Kidney epithelial cell (primary cell): ENCODE measurements at regions not wholly inside any gene's neighbourhood (a gene's known extent, or its start where the extent isn't known, plus 50 kb on each side); places are given as distances from the start of the nearest gene placed in this dataset.

Experiments used
- DNase-seq: peaks from one replicate; pipeline ENCODE4 v3.0.0-alpha.2; 2010; ENCODE audit warnings: low read depth
- H3K27me3 ChIP-seq: 2 replicates; pipeline ENCODE4 v1.6.0; 2011; ENCODE audit warnings: low read length; ENCODE audit not compliant: control insufficient read depth, insufficient read depth
- H3K36me3 ChIP-seq: 2 replicates; pipeline ENCODE4 v1.5.1; 2011; ENCODE audit warnings: low read length; ENCODE audit not compliant: control insufficient read depth, insufficient read depth
- H3K4me3 ChIP-seq: 2 replicates; pipeline ENCODE4 v1.5.1; 2011; ENCODE audit warnings: low read depth, mild to moderate bottlenecking, control low read depth, low read length
- TF ChIP-seq, protein P1 (sequence below): IDR thresholded peaks from 2 replicates; pipeline ENCODE4 v1.5.1; 2011; ENCODE audit warnings: mild to moderate bottlenecking, moderate library complexity, low read length, control low read depth, inconsistent platforms; ENCODE audit not compliant: insufficient read depth, poor library complexity, severe bottlenecking

DNA sequence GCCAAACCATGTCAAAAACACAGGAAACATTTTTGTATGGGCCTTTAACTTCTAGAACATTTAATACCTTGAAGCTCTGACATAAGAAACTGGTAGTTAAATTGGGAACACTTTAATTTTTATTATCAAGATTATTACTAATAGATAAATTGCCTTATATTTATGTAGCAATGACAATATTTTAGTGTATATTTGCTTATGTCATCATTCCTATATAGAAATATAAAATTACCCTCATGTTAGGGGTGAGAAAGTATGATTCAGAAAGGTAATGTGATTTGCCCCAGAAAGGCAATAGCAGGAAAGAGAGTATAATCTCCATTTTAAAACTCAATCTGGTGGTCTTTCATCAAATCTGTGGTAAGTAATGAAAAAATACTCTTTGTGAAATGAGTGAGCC, 147.4 kb downstream of the IL15 start:
- TF ChIP-seq, protein P1, sequence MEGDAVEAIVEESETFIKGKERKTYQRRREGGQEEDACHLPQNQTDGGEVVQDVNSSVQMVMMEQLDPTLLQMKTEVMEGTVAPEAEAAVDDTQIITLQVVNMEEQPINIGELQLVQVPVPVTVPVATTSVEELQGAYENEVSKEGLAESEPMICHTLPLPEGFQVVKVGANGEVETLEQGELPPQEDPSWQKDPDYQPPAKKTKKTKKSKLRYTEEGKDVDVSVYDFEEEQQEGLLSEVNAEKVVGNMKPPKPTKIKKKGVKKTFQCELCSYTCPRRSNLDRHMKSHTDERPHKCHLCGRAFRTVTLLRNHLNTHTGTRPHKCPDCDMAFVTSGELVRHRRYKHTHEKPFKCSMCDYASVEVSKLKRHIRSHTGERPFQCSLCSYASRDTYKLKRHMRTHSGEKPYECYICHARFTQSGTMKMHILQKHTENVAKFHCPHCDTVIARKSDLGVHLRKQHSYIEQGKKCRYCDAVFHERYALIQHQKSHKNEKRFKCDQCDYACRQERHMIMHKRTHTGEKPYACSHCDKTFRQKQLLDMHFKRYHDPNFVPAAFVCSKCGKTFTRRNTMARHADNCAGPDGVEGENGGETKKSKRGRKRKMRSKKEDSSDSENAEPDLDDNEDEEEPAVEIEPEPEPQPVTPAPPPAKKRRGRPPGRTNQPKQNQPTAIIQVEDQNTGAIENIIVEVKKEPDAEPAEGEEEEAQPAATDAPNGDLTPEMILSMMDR, result no peak
- Histone ChIP-seq H3K4me3 (no peak overlapping the region), H3K27me3 (no peaks in the 10 kb centered on the region), H3K36me3 (no peaks in the 10 kb centered on the region)
- no peak for DNase-seq

GRCh38 chr4:141786946-141787345, 150.6 kb downstream of the IL15 start:
- TF ChIP-seq, protein P1, result no peak
- no peaks in the 10 kb centered on the region for H3K36me3 ChIP-seq

GRCh38 chr4:141788169-141788915, 152.0 kb downstream of the IL15 start:
- Histone ChIP-seq H3K36me3 (no peaks in the 10 kb centered on the region), H3K27me3 (no peaks in the 10 kb centered on the region), H3K4me3 (no peak overlapping the region)
- DNase-seq, result no peak
- TF ChIP-seq, protein P1, result no peak

More at GRCh38 chr4:141786946-141787345, 150.6 kb downstream of the IL15 start:
- Histone ChIP-seq H3K27me3 (no peaks in the 10 kb centered on the region), H3K4me3 (no peak overlapping the region)
- no peak for DNase-seq

GRCh38 chr4:141789716-141790115, 153.3 kb downstream of the IL15 start:
- no peaks in the 10 kb centered on the region for H3K27me3 ChIP-seq

DNA sequence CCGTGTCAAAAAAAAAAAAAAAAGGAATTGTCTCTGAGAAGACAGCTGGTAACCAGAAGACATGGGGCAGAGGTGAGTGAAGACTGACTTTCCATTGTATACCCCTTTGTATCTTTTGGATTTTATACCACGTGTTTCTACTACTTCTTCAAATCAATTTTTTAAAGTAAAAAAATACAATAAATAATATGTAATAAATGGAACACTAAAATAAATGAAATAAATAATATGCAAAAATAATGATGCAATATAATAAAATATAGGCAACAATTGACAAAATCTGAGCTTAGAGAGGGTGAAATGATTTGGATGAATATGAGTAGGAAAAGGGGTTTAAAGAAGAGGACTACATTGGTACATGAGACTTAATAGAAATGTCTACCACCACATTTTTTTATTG, 155.8 kb downstream of the IL15 start:
- no peak overlapping the region for H3K4me3 ChIP-seq
- DNase-seq, result no peak
- no peaks in the 10 kb centered on the region for H3K36me3 ChIP-seq
- TF ChIP-seq, protein P1, result no peak
- H3K27me3 ChIP-seq, result no peaks in the 10 kb centered on the region

More at GRCh38 chr4:141789716-141790115, 153.3 kb downstream of the IL15 start:
- TF ChIP-seq, protein P1, result no peak
- Histone ChIP-seq H3K36me3 (no peaks in the 10 kb centered on the region), H3K4me3 (no peak overlapping the region)
- no peak for DNase-seq

GRCh38 chr4:141797966-141798365, 161.6 kb downstream of the IL15 start:
- TF ChIP-seq, protein P1, result no peak
- Histone ChIP-seq H3K36me3 (no peaks in the 10 kb centered on the region), H3K4me3 (no peak overlapping the region), H3K27me3 (no peaks in the 10 kb centered on the region)
- no peak for DNase-seq
